Right atrium auricular region (tissue), 2 donors: ENCODE measurements at regions not wholly inside any gene's neighbourhood (a gene's known extent, or its start where the extent isn't known, plus 50 kb on each side); places are given as distances from the start of the nearest gene placed in this dataset.

Experiments
- DNase-seq: peaks from one replicate; pipeline ENCODE4 v3.0.0-alpha.2; 2019; ENCODE audit warnings: low spot score
- H3K27ac ChIP-seq, 2 donors: fragments of 200-600 bp; sonication (generic); 1 replicate in 1 of 2; 2 replicates in 1 of 2; pipeline ENCODE4 v1.5.1; 2016 to 2019
- H3K27me3 ChIP-seq, 2 donors: fragments of 200-600 bp; sonication (generic); one replicate each; pipeline versions ENCODE4 v1.5.1 to v1.6.0; 2017 to 2019
- H3K36me3 ChIP-seq: fragments of 200-600 bp; sonication (generic); one replicate; pipeline ENCODE4 v1.5.1; 2016
- H3K4me1 ChIP-seq, 2 donors: fragments of 200-600 bp; sonication (generic); one replicate each; pipeline versions ENCODE4 v1.5.1 to v1.6.0; 2017 to 2019
- H3K4me3 ChIP-seq, 2 donors: fragments of 200-600 bp; sonication (generic); 1 replicate in 1 of 2; 2 replicates in 1 of 2; pipeline ENCODE4 v1.5.1; 2017 to 2019; ENCODE audit warnings: mild to moderate bottlenecking in 1 of 2, moderate library complexity in 1 of 2
- H3K9me3 ChIP-seq, 2 donors: fragments of 200-600 bp; sonication (generic); one replicate each; pipeline ENCODE4 v1.5.1; 2019
- CTCF ChIP-seq, 2 donors: fragments of 200-600 bp; sonication (generic); IDR thresholded peaks; one replicate each; pipeline ENCODE4 v1.5.1; 2019; ENCODE audit warnings: antibody characterized with exemption in 2 of 2

- DNase-seq = no peak
- H3K4me3 ChIP-seq = no peak overlapping the region
- H3K9me3 ChIP-seq = peaks cover 10 to 33% of the 10 kb centered on the region in 2 donors
- no peaks in the 10 kb centered on the region for H3K36me3 ChIP-seq
- no peak for TF ChIP-seq CTCF (IDR thresholded peaks at IDR 0.05)
- H3K27ac ChIP-seq = no peak overlapping the region
- no peaks in the 10 kb centered on the region for H3K27me3 ChIP-seq
- no peaks in the 10 kb centered on the region for H3K4me1 ChIP-seq
Measured at GRCh38 chr14:95380350-95381042, 60.8 kb upstream of the CLMN start.

- H3K36me3 ChIP-seq = no peaks in the 10 kb centered on the region
- peaks cover 10 to 33% of the 10 kb centered on the region in 2 donors for H3K9me3 ChIP-seq
- H3K27ac ChIP-seq = no peak overlapping the region
- no peak overlapping the region for H3K4me3 ChIP-seq
- no peaks in the 10 kb centered on the region for H3K27me3 ChIP-seq
- DNase-seq = no peak
- TF ChIP-seq CTCF (IDR thresholded peaks at IDR 0.05) = no peak
- no peaks in the 10 kb centered on the region for H3K4me1 ChIP-seq
Measured at GRCh38 chr14:95379634-95380033, 59.9 kb upstream of the CLMN start.

- no peak overlapping the region for H3K4me3 ChIP-seq
- no peaks in the 10 kb centered on the region for H3K36me3 ChIP-seq
- no peak for DNase-seq
- no peak for TF ChIP-seq CTCF (IDR thresholded peaks at IDR 0.05)
- H3K9me3 ChIP-seq = peaks cover 10 to 24% of the 10 kb centered on the region in 2 donors
- H3K27ac ChIP-seq = no peak overlapping the region
- no peaks in the 10 kb centered on the region for H3K27me3 ChIP-seq
- H3K4me1 ChIP-seq = no peaks in the 10 kb centered on the region
Measured at GRCh38 chr14:95375539-95376109, 55.9 kb upstream of the CLMN start.

- no peak overlapping the region for H3K27ac ChIP-seq
- H3K9me3 ChIP-seq = peaks cover 3 to 12% of the 10 kb centered on the region in 2 donors
- TF ChIP-seq CTCF (IDR thresholded peaks at IDR 0.05) = no peak
- H3K4me1 ChIP-seq = no peaks in the 10 kb centered on the region
- no peak overlapping the region for H3K4me3 ChIP-seq
- no peaks in the 10 kb centered on the region for H3K36me3 ChIP-seq
- no peaks in the 10 kb centered on the region for H3K27me3 ChIP-seq
- no peak for DNase-seq
Measured at GRCh38 chr14:95374239-95374997, 54.7 kb upstream of the CLMN start.

- Histone ChIP-seq H3K4me1 (no peaks in the 10 kb centered on the region), H3K36me3 (no peaks in the 10 kb centered on the region), H3K27me3 (no peaks in the 10 kb centered on the region), H3K4me3 (no peak overlapping the region), H3K27ac (no peak overlapping the region), H3K9me3 (no peaks in the 10 kb centered on the region)
- no peak for DNase-seq
- TF ChIP-seq CTCF (IDR thresholded peaks at IDR 0.05) = no peak
Measured at GRCh38 chr14:95370076-95370475, 50.4 kb upstream of the CLMN start.
